OCI-LY7 (cell line): ENCODE measurements at regions not wholly inside any gene's neighbourhood (a gene's known extent, or its start where the extent isn't known, plus 50 kb on each side); places are given as distances from the start of the nearest gene placed in this dataset.

Experiments
- BruUV-seq: library from RNA; stranded (reverse); fragments of 400-500 nt; replicated peaks from 2 replicates; lab custom pipeline; 2021; lab: Mats Ljungman, UMichigan
- CTCF ChIA-PET: fragments of 300-600 bp; sonication (Branson Sonifier 250); formaldehyde crosslinking; loops from one replicate; lab custom pipeline; 2022; ENCODE audit warnings: antibody characterized with exemption; ENCODE audit not compliant: unreplicated experiment; lab: Charles Lee
- POLR2A ChIA-PET: fragments of 300-600 bp; sonication (Branson Sonifier 250); formaldehyde crosslinking; loops from one replicate; lab custom pipeline; 2022; ENCODE audit warnings: antibody characterized with exemption; lab: Charles Lee
- DNase-seq: peaks from one replicate; pipeline ENCODE4 v3.0.0-alpha.2; 2015; ENCODE audit warnings: low spot score
- H2AFZ ChIP-seq: fragments of 200-600 bp; sonication (generic), shearing (Covaris generic); 2 replicates; pipeline ENCODE4 v1.6.1; 2014; ENCODE audit warnings: mild to moderate bottlenecking, antibody characterized with exemption, low read length, moderate library complexity
- H3K27ac ChIP-seq: fragments of 200-600 bp; sonication (generic); 2 replicates; pipeline ENCODE4 v1.5.1; 2014; ENCODE audit warnings: mixed run types, low read depth, mild to moderate bottlenecking, moderate library complexity, low read length, inconsistent platforms; ENCODE audit not compliant: poor library complexity, severe bottlenecking
- H3K36me3 ChIP-seq: fragments of 200-600 bp; sonication (generic); 2 replicates; pipeline ENCODE4 v1.6.1; 2014; ENCODE audit warnings: mild to moderate bottlenecking, antibody characterized with exemption, low read length, moderate library complexity, mixed read lengths; ENCODE audit not compliant: insufficient read depth
- H3K4me1 ChIP-seq: fragments of 200-600 bp; sonication (generic); 2 replicates; pipeline ENCODE4 v1.5.1; 2014; ENCODE audit warnings: mild to moderate bottlenecking, low read length; ENCODE audit not compliant: insufficient read depth, poor library complexity, severe bottlenecking
- H3K4me2 ChIP-seq: fragments of 200-600 bp; sonication (generic); 2 replicates; pipeline ENCODE4 v1.6.1; 2014; ENCODE audit warnings: mild to moderate bottlenecking, low read length
- H3K4me3 ChIP-seq: fragments of 200-600 bp; sonication (generic); 2 replicates; pipeline ENCODE4 v1.5.1; 2014; ENCODE audit warnings: mild to moderate bottlenecking, low read depth, low read length; ENCODE audit not compliant: poor library complexity, severe bottlenecking
- H3K79me2 ChIP-seq: fragments of 200-600 bp; sonication (generic); 2 replicates; pipeline ENCODE4 v1.6.1; 2016; ENCODE audit warnings: low read depth, mild to moderate bottlenecking, low read length, moderate library complexity, mixed read lengths; ENCODE audit not compliant: insufficient read depth
- H3K9me2 ChIP-seq: fragments of 200-600 bp; sonication (generic); 2 replicates; pipeline ENCODE4 v1.6.1; 2016; ENCODE audit warnings: mild to moderate bottlenecking, low read length, mixed read lengths; ENCODE audit not compliant: insufficient read depth
- H3K9me3 ChIP-seq: fragments of 200-600 bp; sonication (generic); 2 replicates; pipeline ENCODE4 v1.6.1; 2014; ENCODE audit warnings: mild to moderate bottlenecking, mixed run types, low read length, mixed read lengths
- H4K20me1 ChIP-seq: fragments of 200-600 bp; sonication (generic); 2 replicates; pipeline ENCODE4 v1.6.1; 2014; ENCODE audit warnings: mild to moderate bottlenecking, antibody characterized with exemption, low read length, moderate library complexity, mixed read lengths; ENCODE audit not compliant: insufficient read depth
- EZH2phosphoT487 ChIP-seq: fragments of 200-600 bp; sonication (generic); IDR thresholded peaks from 2 replicates; pipeline ENCODE4 v1.6.1; 2018; ENCODE audit warnings: low read depth, borderline replicate concordance, mild to moderate bottlenecking, mixed run types, antibody characterized with exemption, low read length, moderate library complexity, mixed read lengths
- intact Hi-C: fragments of 100-400 bp; cut with micrococcal nuclease; formaldehyde crosslinking; loops from one replicate; pipeline ENCODE4 v1.10.0; 2022; ENCODE audit not compliant: unreplicated experiment
- TF ChIP-seq, protein P1 (sequence below): fragments of 200-600 bp; sonication (generic); conservative IDR thresholded peaks from 2 replicates; pipeline ENCODE4 v1.5.1; 2014; ENCODE audit warnings: mild to moderate bottlenecking, antibody characterized with exemption, low read length, moderate library complexity, mixed read lengths

DNA sequence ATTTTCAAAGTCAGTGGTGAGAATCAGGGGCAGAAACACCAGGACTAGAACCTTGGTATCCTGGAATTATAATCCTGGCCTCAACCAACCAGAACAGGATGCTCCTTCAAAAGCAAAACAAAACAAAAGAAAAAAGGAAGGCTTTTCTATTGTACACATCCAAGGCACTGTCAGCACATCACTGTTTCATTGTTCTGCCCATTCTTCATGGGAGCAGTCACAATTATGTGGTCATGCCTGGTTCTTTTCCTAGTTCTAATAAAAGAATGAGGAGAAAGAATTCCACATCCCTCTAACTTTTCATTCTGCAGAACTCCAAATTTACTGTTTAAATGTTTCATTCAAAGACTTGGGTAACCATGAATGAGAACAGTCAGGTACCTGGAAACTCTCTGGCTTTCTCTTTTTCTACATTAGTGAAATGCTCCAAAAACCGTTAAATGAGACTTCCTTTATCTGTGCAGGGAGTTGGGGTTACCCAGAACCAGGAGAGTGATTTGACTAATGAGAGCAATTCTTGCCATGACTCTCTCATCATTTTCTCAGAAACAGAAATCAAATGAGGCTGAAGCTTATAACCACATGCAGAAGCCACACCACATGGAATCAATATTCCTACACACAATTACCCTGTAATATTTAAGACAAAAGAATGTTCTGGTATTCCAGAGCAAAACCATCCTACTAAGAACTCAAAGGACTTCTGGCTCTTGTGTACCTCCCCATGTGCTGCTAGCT lies 110.9 kb upstream of the CCDC150 start:
- no peaks in the 10 kb centered on the region for H3K9me3 ChIP-seq
- DNase-seq = no peak
- intact Hi-C loops = no loop called here
- H3K36me3 ChIP-seq = no peaks in the 10 kb centered on the region
- H3K27ac ChIP-seq = no peak overlapping the region
- H4K20me1 ChIP-seq = no peaks in the 10 kb centered on the region
- no peaks in the 10 kb centered on the region for H3K4me1 ChIP-seq
- ChIA-PET CTCF (no interaction called here), POLR2A (no interaction called here)
- no TSS peak for BruUV-seq
- H2AFZ ChIP-seq = no peak overlapping the region
- H3K4me3 ChIP-seq = no peak overlapping the region
- H3K9me2 ChIP-seq = no peaks in the 10 kb centered on the region
- H3K79me2 ChIP-seq = no peaks in the 10 kb centered on the region
- no peak for TF ChIP-seq EZH2phosphoT487
- TF ChIP-seq, protein P1, sequence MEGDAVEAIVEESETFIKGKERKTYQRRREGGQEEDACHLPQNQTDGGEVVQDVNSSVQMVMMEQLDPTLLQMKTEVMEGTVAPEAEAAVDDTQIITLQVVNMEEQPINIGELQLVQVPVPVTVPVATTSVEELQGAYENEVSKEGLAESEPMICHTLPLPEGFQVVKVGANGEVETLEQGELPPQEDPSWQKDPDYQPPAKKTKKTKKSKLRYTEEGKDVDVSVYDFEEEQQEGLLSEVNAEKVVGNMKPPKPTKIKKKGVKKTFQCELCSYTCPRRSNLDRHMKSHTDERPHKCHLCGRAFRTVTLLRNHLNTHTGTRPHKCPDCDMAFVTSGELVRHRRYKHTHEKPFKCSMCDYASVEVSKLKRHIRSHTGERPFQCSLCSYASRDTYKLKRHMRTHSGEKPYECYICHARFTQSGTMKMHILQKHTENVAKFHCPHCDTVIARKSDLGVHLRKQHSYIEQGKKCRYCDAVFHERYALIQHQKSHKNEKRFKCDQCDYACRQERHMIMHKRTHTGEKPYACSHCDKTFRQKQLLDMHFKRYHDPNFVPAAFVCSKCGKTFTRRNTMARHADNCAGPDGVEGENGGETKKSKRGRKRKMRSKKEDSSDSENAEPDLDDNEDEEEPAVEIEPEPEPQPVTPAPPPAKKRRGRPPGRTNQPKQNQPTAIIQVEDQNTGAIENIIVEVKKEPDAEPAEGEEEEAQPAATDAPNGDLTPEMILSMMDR = no peak
- no peak overlapping the region for H3K4me2 ChIP-seq

DNA sequence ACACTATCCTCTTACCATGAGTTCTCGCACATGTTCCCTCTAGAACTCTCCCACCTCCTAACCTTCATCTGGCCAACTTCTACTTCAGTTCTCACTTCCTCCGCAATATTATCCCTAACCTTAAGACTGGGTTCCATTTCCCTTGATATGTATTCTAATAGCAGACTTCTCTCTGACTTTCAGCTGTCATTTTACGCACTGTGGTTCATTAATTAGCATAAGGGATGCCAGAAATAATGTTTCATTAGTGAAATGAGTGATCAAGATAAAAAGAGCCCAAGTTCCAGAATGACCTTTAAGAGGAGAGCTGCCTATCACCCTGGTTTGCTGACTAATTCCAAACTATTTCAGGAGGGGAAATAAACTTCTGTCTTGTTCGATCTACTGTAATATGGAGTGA lies 108.6 kb upstream of the CCDC150 start:
- no peaks in the 10 kb centered on the region for H3K4me1 ChIP-seq
- DNase-seq = no peak
- no peaks in the 10 kb centered on the region for H3K9me3 ChIP-seq
- H3K4me3 ChIP-seq = no peak overlapping the region
- H3K4me2 ChIP-seq = no peak overlapping the region
- H3K9me2 ChIP-seq = no peaks in the 10 kb centered on the region
- ChIA-PET POLR2A (interaction anchor here (1.2 kb wide), 1 partner anchor 10 kb away, joined by 4 read pairs; no protein-coding TSS in a partner anchor), CTCF (no interaction called here)
- BruUV-seq = no TSS peak
- H3K36me3 ChIP-seq = no peaks in the 10 kb centered on the region
- intact Hi-C loops = no loop called here
- no peak overlapping the region for H3K27ac ChIP-seq
- TF ChIP-seq, protein P1 = no peak
- no peak for TF ChIP-seq EZH2phosphoT487
- H3K79me2 ChIP-seq = no peaks in the 10 kb centered on the region
- no peaks in the 10 kb centered on the region for H4K20me1 ChIP-seq
- H2AFZ ChIP-seq = no peak overlapping the region

DNA sequence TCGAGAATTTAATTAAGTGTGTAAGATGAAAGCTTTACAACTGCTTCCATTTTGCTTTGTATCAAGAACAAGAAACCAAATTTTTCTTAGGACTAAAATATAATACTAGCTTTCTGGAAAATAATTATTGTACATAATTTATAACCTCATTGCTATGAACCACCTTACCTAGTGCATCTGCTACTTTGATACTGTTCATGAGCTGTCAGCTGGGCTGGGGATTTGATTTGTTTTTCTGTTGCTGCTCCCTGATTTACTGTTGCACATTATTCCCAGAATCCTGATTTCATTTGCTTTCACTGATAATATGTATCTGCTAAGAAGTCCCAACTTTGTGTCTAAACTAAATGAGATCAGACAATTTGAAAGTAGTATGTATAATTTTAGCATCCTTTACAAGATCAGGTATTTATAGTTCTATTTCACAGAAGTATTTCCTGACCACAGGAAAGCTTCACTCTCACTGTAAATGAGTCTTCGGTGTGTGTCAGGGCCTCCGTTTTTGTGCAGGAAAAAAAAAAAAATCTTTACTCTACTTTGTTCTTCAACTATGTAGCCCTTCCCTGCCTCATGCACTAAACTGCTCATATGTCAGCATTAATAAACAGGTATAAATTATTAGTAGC lies 105.6 kb upstream of the CCDC150 start:
- Histone ChIP-seq H3K27ac (no peak overlapping the region), H4K20me1 (no peaks in the 10 kb centered on the region), H3K9me2 (no peaks in the 10 kb centered on the region), H3K4me3 (no peak overlapping the region), H3K9me3 (no peaks in the 10 kb centered on the region), H3K36me3 (no peaks in the 10 kb centered on the region), H3K4me1 (no peaks in the 10 kb centered on the region), H2AFZ (no peak overlapping the region), H3K79me2 (no peaks in the 10 kb centered on the region), H3K4me2 (no peak overlapping the region)
- no peak for DNase-seq
- CTCF ChIA-PET = no interaction called here
- intact Hi-C loops = no loop called here
- POLR2A ChIA-PET = interaction anchor here (0.5 to 1.2 kb wide), 4 partner anchors 13 to 356 kb away, joined by 3 to 5 read pairs (median 4); no protein-coding TSS in a partner anchor
- no TSS peak for BruUV-seq
- no peak for TF ChIP-seq EZH2phosphoT487
- TF ChIP-seq, protein P1 = no peak
